GM23338 (cell line): ENCODE measurements at regions not wholly inside any gene's neighbourhood (a gene's known extent, or its start where the extent isn't known, plus 50 kb on each side); places are given as distances from the start of the nearest gene placed in this dataset.

Experiments used
- CREB1 ChIP-seq: fragments of 250-450 bp; sonication (Bioruptor Pico); IDR thresholded peaks from 2 replicates; pipeline ENCODE4 v1.5.0; 2020; ENCODE audit warnings: low read depth, mild to moderate bottlenecking, moderate library complexity
- CTCF ChIP-seq, 2 experiments: fragments of 200-600 bp in 1 of 2; sonication (generic) in 1 of 2; conservative IDR thresholded peaks; 2 replicates each; pipeline versions ENCODE4 v1.5.1 to v1.6.1; 2016 to 2017; ENCODE audit warnings: antibody characterized with exemption in 2 of 2, low read depth in 2 of 2, mild to moderate bottlenecking in 2 of 2, moderate library complexity in 1 of 2
- ETS1 ChIP-seq: IDR thresholded peaks from 2 replicates; pipeline ENCODE4 v1.6.1; 2016; ENCODE audit warnings: antibody characterized with exemption
- EZH2 ChIP-seq: fragments of 200-600 bp; sonication (generic); IDR thresholded peaks from one replicate; pipeline ENCODE4 v1.8.0; 2017; ENCODE audit warnings: antibody characterized with exemption, mild to moderate bottlenecking, low read depth; ENCODE audit not compliant: unreplicated experiment
- EZH2phosphoT487 ChIP-seq: fragments of 200-600 bp; sonication (generic); IDR thresholded peaks from one replicate; pipeline ENCODE4 v1.8.1; 2018; ENCODE audit warnings: antibody characterized with exemption; ENCODE audit not compliant: unreplicated experiment
- JUNB ChIP-seq: IDR thresholded peaks from one replicate; pipeline ENCODE4 v1.6.1; 2016; ENCODE audit warnings: antibody characterized with exemption; ENCODE audit not compliant: unreplicated experiment
- POLR2AphosphoS5 ChIP-seq: IDR thresholded peaks from 2 replicates; pipeline ENCODE4 v1.6.1; 2016; ENCODE audit warnings: antibody characterized with exemption, low read depth
- REST ChIP-seq: IDR thresholded peaks from one replicate; pipeline ENCODE4 v1.6.1; 2018; ENCODE audit warnings: antibody characterized with exemption; ENCODE audit not compliant: unreplicated experiment
- ZNF331 ChIP-seq: fragments of 250-450 bp; sonication (Bioruptor Pico); IDR thresholded peaks from 2 replicates; pipeline ENCODE4 v1.5.0; 2020; ENCODE audit warnings: low read depth, mild to moderate bottlenecking, moderate library complexity
- ZNF462 ChIP-seq: fragments of 250-450 bp; sonication (Bioruptor Pico); IDR thresholded peaks from 2 replicates; pipeline ENCODE4 v1.5.0; 2020; ENCODE audit warnings: mild to moderate bottlenecking, moderate library complexity

- TF ChIP-seq CTCF (conservative IDR thresholded peaks at IDR 0.05; ENCODE audit: low read depth in 2 of 2) (no peak), EZH2phosphoT487 (no peak), JUNB (no peak), POLR2AphosphoS5 (no peak), CREB1 (CRISPR knock-in tag) (no peak), REST (no peak), EZH2 (no peak), ZNF331 (CRISPR knock-in tag) (no peak), ETS1 (no peak), ZNF462 (CRISPR knock-in tag) (no peak)
Observed at GRCh38 chr11:80900265-80900664, 1459.4 kb upstream of the TENM4 start.
